Astrocyte of the hippocampus (primary cell): ENCODE measurements at regions not wholly inside any gene's neighbourhood (a gene's known extent, or its start where the extent isn't known, plus 50 kb on each side); places are given as distances from the start of the nearest gene placed in this dataset.

ENCODE experiments used
- DNase-seq: peaks from one replicate; pipeline ENCODE4 v3.0.0; 2011; ENCODE audit warnings: low read depth, low spot score

DNA sequence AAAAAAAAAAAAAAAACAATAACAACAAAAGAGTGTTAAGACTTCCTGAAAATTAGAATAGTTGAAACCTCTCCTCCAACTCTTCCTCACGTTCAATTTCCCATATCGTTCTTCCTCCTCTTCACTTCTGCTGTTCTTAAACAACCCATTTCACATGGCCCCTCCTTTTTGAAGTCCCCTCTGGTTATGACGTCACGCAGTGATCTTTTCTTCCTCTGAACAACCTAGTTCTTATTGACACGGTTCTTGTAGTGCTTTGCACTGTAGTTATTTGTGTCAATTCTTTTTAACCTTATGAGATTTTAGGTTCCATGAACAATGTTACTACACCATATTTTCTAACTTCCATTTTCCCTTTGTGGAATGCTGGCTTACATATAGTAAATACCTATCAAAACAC, 69.5 kb upstream of the RGPD4 start:
- DNase-seq: no peak

DNA sequence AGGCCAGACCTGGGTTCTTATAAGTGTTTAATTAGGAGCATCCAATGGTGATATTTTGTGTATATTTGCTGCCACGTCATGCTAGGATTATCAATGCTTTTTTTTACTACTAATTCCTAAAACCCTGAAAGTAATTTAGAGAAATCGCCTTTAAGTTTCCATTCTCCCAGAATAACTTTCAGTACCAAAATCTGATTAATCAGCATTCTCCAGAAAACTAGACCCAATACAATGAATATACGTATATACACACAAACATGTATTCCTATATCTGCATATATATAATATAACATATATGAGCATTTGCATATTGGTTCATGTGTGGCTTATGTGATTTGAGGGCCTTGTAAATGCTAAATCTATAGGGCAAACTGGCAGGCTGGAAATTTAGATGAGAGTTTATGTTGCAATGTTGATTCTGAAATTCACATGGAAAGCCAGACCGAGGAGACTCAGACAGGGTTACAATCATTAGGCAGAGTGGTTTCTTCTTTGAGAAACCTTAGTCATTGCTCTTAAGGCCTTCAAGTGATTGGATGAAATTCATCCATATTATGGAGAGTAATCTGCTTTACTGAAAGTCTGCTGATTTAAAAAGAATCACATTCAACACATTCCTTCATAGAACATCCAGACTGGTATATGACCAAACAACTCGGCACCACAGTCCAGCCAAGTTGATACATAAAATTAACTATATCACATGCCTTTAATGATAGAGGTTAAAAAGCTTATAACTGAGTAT, 65.9 kb upstream of the RGPD4 start:
- DNase-seq: no peak

DNA sequence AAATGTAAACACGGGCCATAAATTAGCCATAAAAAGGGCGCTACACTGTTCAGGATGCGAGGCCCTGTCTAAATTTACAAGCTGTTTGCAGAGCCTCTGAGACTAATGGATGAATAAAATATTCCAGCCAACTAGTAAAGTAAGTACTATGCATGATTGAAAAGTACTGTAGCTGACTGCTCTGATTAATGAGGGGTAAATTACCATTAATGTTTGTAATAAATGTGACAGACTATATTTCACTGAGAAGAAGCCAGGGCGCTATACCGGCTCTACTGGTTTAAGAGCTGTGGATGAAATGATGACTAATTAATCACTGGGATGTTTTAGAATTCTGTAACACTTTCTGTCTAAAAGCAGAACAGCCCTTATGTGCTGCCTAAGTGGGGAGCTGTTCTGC, 54.3 kb upstream of the RGPD4 start:
- no peak for DNase-seq

DNA sequence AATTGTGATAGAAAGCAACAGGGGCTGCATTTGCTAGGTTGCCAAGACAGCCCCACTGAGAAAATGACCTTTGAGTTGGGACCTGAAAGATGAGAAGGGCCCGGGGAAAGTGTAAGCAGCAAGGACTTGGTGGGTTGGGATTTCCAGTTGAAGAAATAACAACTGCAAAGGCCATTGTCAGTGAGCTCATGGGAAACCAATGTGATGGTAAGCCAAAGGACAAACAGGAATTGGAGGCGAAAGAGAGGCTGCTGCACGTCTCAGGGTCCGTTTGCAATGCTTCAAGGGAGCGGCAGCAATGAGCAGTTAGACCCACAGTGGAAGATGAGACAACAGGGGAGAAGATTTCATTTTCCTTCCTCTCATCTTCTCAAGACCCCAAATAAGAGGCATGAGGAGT, 51.5 kb upstream of the RGPD4 start:
- DNase-seq: no peak

DNA sequence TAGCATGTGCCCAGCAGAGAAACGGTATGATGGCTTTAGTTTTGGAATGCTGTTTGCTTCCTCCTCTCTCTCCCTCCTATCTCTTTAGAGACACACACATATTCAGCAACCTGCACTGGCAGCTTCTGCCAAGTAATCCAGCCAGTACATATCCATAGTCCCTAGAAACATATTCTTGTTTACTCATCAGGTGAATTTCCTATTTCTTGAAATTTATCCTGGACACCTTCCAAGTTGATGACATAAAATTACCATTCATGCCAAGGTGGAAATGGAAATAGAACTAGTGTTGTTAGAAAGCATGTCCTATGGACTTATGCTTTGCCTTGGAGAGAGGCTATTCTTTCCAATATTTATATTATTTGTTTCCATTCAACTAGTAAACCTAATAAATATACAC, 50.9 kb upstream of the RGPD4 start:
- no peak for DNase-seq

DNA sequence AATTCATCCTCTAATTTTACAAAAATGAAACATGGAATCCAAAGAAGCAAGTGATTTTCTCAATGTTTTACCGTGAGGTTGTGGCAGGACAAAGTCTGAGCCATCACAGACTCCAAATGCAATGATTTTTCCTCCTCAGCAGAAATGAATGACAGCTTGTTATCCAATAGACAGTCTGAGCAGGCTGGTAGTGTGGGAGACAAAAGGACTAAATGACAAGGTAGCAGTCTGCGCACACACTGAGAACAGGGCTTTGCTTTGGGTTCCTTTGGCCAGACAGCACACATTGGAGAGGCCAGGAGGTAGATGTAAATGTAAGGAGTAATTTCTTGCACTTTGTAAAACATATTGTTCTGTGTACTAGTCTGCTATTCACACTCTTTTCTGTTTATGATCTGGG, 50.3 kb upstream of the RGPD4 start:
- no peak for DNase-seq
